DND-41 (cell line): ENCODE measurements at regions not wholly inside any gene's neighbourhood (a gene's known extent, or its start where the extent isn't known, plus 50 kb on each side); places are given as distances from the start of the nearest gene placed in this dataset.

ENCODE experiments used
- ATAC-seq: fragments of 200-7000 bp; cut with Tn5 transposase; 3 replicates; pipeline ENCODE4 v1.9.1; 2021; ENCODE audit warnings: low read depth; ENCODE audit not compliant: insufficient read depth
- DNase-seq: peaks from one replicate; pipeline ENCODE4 v3.0.0-alpha.2; 2020
- H2AFZ ChIP-seq: 2 replicates; pipeline ENCODE4 v1.6.0; 2012; ENCODE audit warnings: low read depth, low read length
- H3K27ac ChIP-seq: 2 replicates; pipeline ENCODE4 v1.5.1; 2012; ENCODE audit warnings: low read length, inconsistent platforms
- H3K27me3 ChIP-seq: fragments of 200-600 bp; sonication (generic); 2 replicates; pipeline ENCODE4 v1.6.0; 2012; ENCODE audit warnings: low read length, mild to moderate bottlenecking, inconsistent platforms; ENCODE audit not compliant: insufficient read depth, poor library complexity
- H3K36me3 ChIP-seq: 2 replicates; pipeline ENCODE4 v1.5.1; 2012; ENCODE audit warnings: low read length, inconsistent platforms; ENCODE audit not compliant: insufficient read depth
- H3K4me1 ChIP-seq: 2 replicates; pipeline ENCODE4 v1.5.1; 2012; ENCODE audit warnings: mild to moderate bottlenecking, low read length; ENCODE audit not compliant: insufficient read depth
- H3K4me2 ChIP-seq: 2 replicates; pipeline ENCODE4 v1.6.0; 2012; ENCODE audit warnings: mild to moderate bottlenecking, moderate library complexity, low read length, inconsistent platforms; ENCODE audit not compliant: insufficient read depth
- H3K4me3 ChIP-seq, 2 experiments: fragments of 200-600 bp in 1 of 2; shearing (Covaris generic) in 1 of 2; 2 replicates each; pipeline ENCODE4 v1.5.1; 2012 to 2016; ENCODE audit warnings: inconsistent platforms in 2 of 2, low read length in 2 of 2, mild to moderate bottlenecking in 2 of 2, low read depth in 1 of 2, moderate library complexity in 1 of 2
- H3K79me2 ChIP-seq: 2 replicates; pipeline ENCODE4 v1.6.0; 2012; ENCODE audit warnings: low read length, inconsistent platforms; ENCODE audit not compliant: insufficient read depth
- H3K9ac ChIP-seq: 2 replicates; pipeline ENCODE4 v1.6.0; 2012; ENCODE audit warnings: low read depth, mild to moderate bottlenecking, inconsistent platforms, low read length, moderate library complexity
- H3K9me3 ChIP-seq: 2 replicates; pipeline ENCODE4 v1.5.1; 2012; ENCODE audit warnings: low read length, moderate library complexity, mild to moderate bottlenecking, inconsistent platforms; ENCODE audit not compliant: insufficient read depth, severe bottlenecking
- H4K20me1 ChIP-seq: 2 replicates; pipeline ENCODE4 v1.6.0; 2012; ENCODE audit warnings: low read length; ENCODE audit not compliant: insufficient read depth
- CTCF ChIP-seq: IDR thresholded peaks from 2 replicates; pipeline ENCODE4 v1.5.1; 2012; ENCODE audit warnings: borderline replicate concordance, low read length, moderate library complexity, mild to moderate bottlenecking; ENCODE audit not compliant: poor library complexity, severe bottlenecking; ENCODE audit errors: extremely low read depth
- EZH2 ChIP-seq: IDR thresholded peaks from 3 replicates; pipeline ENCODE4 v1.6.1; 2012; ENCODE audit warnings: borderline replicate concordance, low read depth, mild to moderate bottlenecking, moderate library complexity, low read length, inconsistent platforms; ENCODE audit not compliant: severe bottlenecking

GRCh38 chr6:10315034-10315433, 99.8 kb downstream of the TFAP2A start:
- H3K4me2 ChIP-seq = no peak overlapping the region
- H3K4me3 ChIP-seq = no peak overlapping the region
- no peaks in the 10 kb centered on the region for H3K36me3 ChIP-seq
- no peak for DNase-seq
- H2AFZ ChIP-seq = no peak overlapping the region
- ATAC-seq = no peak
- no peak overlapping the region for H3K27ac ChIP-seq
- no peaks in the 10 kb centered on the region for H3K9me3 ChIP-seq
- no peak overlapping the region for H3K9ac ChIP-seq
- no peaks in the 10 kb centered on the region for H3K79me2 ChIP-seq
- no peaks in the 10 kb centered on the region for H3K27me3 ChIP-seq
- TF ChIP-seq CTCF (no peak), EZH2 (no peak)
- H3K4me1 ChIP-seq = no peaks in the 10 kb centered on the region
- H4K20me1 ChIP-seq = no peaks in the 10 kb centered on the region

- Histone ChIP-seq H3K9ac (no peak overlapping the region), H3K27ac (no peak overlapping the region), H4K20me1 (no peaks in the 10 kb centered on the region), H3K4me3 (no peak overlapping the region), H3K36me3 (no peaks in the 10 kb centered on the region), H3K4me1 (no peaks in the 10 kb centered on the region), H3K9me3 (no peaks in the 10 kb centered on the region), H3K4me2 (no peak overlapping the region), H3K79me2 (no peaks in the 10 kb centered on the region), H2AFZ (no peak overlapping the region), H3K27me3 (no peaks in the 10 kb centered on the region)
- TF ChIP-seq EZH2 (no peak), CTCF (no peak)
- DNase-seq = no peak
- no peak for ATAC-seq
Observed at GRCh38 chr6:10314163-10314955, 100.5 kb downstream of the TFAP2A start.

GRCh38 chr6:10313799-10314162, 101.1 kb downstream of the TFAP2A start:
- no peaks in the 10 kb centered on the region for H3K27me3 ChIP-seq
- H3K27ac ChIP-seq = no peak overlapping the region
- no peak overlapping the region for H3K4me3 ChIP-seq
- no peaks in the 10 kb centered on the region for H4K20me1 ChIP-seq
- no peak overlapping the region for H3K9ac ChIP-seq
- H3K36me3 ChIP-seq = no peaks in the 10 kb centered on the region
- ATAC-seq (no peak), DNase-seq (no peak)
- no peaks in the 10 kb centered on the region for H3K4me1 ChIP-seq
- TF ChIP-seq CTCF (no peak), EZH2 (no peak)
- no peak overlapping the region for H3K4me2 ChIP-seq
- H3K79me2 ChIP-seq = no peaks in the 10 kb centered on the region
- no peaks in the 10 kb centered on the region for H3K9me3 ChIP-seq
- no peak overlapping the region for H2AFZ ChIP-seq
